Superior temporal gyrus (tissue), 1 donor: ENCODE measurements at regions not wholly inside any gene's neighbourhood (a gene's known extent, or its start where the extent isn't known, plus 50 kb on each side); places are given as distances from the start of the nearest gene placed in this dataset.

Source experiments
- DNase-seq: peaks from one replicate; pipeline ENCODE4 v3.0.0-alpha.2; 2016; ENCODE audit errors: extremely low spot score

DNA sequence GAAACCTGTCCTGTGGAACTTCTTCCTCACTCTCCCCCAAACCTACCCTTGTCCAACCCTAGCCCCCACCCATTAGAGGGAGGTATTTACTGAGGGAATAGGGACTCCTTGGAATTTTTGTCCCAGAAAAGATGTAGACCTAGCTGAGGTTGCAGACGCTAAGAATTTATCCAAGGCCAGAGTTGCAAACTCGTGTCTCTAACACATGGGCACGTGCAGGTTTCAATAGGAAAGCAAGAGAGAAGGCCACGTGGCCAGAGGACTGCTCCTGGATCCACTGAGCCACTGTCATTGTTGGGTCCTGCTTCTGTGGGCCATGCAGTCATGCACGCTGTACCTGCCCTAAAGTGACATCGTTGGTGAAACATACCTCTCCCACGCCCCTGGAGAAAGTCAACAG lies 243.4 kb upstream of the KCNG1 start:
- no peak for DNase-seq

DNA sequence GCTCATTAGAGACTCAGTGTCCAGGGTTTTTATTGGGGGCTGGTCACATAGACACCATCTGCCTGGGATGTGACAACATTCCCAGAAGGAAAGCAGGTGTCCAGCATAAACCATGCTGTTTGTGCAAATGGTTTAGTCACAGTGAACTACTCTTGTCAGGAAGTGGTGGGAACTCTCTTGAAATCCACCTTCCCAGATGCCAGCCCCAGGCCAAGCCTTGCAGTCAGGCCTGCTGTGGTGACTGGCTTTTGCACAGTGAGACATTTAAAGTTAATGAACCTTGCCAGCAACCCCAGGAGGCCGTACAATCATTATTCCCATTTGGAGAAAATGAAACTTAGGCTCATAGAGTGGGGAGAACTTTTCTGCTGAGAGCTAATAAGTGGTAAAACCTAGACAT lies 242.5 kb upstream of the KCNG1 start:
- no peak for DNase-seq

DNA sequence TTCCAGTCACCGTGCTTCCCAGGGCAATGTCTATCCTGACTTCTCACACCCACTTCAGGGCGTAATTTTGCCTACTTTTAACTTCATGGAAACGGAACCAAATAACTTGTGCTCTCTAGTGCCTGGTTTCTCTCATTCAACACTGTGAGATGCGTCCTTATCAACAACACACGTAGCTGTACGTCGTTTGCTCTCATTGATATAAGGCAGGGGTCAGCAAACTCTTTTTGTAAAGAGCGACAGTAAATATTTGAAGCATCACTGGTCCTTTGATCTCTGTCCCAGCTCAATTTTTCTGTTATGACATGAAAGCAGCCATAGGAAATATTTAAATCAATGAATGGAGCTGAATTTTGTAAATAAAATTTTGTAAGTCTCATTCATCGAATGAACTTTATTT lies 239.3 kb upstream of the KCNG1 start:
- DNase-seq: no peak

DNA sequence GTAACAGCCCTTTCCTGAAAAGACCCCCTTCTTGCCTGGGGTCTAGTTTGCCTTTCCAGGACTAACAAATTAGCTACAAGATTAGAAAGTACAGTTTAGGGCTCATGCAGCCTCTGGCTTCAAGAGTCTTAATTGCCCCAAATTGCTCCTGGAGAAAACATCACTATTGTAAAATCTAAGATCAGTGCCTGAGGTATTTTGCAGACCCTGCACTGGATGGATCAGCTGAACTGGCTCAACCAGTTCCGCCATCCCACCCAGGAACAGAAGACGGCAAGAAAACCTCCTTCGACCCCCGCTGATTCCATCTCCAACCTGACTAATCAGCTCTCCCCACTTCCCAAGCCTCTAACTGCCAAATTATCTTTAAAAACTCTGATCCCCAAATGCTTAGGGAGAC lies 236.5 kb upstream of the KCNG1 start:
- DNase-seq: no peak

DNA sequence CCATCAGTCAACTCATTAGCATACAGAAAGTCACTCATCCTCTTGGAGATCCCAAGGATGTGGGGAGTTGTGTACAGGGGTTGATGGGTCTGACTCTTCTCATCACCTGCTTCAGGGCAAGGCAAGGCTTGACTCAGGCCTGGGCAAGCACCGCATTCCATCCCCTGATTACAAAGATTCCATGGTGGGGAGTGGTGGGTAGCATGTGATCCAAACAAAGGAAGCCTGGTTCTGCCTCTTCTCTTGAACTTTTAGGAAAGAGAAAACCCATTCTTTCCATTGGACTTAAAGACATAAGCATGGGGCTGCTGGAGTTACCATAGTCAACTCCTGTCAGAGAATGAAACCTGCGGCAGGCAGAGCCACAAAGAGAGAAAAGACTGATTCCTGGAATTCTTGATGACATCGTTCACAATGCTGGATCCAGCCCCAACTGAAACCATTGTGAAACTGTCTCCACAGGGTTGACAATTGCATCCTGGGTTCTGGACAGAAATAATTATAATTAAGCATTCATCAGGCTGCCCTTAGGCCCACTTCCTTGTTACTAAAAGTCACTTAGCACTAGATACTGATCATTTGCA lies 235.8 kb upstream of the KCNG1 start:
- DNase-seq: no peak

DNA sequence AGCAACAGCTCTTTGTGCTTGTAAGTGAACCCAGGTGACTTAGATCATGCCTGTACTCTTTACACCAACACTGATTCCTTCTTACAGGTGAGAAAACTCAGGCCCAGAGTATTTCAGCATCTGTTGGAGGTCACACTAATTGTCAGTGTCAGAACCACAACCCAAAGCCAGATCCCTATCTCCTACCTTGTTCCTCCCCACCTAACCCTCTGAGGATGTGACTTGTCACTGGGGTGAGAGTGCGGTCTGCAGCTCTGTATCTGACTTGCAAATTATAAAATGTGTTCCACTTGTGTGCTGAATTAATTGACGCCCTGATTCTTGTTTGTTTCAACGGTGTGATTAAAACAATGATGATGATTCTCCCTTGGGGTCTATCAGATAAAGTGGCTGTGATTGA lies 232.5 kb upstream of the KCNG1 start:
- no peak for DNase-seq

DNA sequence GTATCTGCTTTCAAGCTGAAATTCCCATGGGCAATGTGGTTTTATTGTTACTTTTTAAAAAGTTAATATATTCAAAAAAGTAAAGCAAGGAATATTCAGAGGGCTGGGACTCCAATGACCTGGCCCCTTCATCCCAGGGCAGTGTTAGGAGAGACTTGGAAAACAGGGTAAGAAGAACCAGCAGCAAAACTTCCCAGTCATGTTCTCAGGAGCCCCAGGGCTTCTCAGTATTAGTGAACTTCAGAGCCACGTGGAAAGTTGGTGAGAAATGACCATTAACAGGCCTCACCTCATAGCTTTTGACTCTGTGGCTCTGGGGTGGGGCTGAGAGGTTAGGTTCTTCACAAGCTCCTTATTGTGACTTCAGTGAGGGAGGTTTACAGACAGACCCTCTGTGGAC lies 230.4 kb upstream of the KCNG1 start:
- no peak for DNase-seq

DNA sequence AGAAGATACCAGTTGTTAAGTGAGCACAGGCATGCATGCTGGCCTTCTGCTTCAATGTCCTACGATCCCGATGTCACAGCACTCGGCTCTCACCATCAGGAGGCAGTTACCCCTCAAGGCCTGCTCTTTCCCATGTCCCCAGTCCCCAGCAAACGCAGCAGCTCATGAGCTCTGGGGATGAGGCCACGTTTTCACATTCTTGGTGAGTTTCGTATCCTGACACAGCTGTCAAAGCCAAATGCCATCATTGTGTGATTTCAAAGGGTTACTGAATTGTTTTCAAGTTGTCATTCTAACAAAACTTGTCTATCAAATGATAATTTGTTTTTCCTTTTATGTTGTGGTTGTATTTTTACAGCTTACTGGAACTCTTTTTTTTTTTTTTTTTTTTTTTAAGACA lies 226.9 kb upstream of the KCNG1 start:
- no peak for DNase-seq

DNA sequence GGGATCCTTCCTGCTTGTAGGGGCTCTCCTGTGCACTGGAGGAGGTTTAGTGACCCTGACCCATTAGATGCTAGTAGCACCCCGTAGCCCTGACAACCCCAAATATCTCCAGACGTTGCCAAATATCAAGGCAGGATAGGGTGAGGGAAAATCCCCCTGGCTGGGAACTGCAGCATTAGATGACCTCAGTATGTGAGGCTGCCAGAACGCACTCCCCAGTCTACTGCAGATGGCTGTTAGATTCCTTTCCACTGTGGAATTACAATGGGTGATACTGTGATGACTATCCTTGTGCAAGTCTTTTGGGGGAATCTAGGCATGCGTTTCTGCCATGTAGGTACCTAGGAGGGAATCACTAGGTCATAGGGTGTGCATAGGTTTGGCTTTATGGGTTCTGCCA lies 226.3 kb upstream of the KCNG1 start:
- peak; percentile 10 for DNase-seq

DNA sequence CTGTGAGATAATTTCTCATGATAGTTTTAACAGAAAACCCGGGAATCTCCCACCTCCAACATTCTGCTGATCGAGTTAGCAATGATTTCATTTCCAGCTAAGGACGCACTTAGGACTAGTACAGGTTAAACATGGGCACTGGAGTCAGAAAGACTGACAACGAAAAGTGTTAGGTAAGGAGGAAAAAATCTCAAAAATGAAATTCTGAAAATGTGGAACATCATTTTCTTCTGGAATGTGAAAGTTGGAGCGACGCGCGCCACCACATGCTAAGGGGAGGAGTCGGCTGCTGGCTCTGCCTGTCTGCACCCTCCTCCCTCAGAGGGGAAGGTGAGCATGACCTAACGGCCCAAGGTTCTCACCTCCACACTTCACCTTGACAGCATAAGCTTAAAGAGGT lies 221.6 kb upstream of the KCNG1 start:
- no peak for DNase-seq

DNA sequence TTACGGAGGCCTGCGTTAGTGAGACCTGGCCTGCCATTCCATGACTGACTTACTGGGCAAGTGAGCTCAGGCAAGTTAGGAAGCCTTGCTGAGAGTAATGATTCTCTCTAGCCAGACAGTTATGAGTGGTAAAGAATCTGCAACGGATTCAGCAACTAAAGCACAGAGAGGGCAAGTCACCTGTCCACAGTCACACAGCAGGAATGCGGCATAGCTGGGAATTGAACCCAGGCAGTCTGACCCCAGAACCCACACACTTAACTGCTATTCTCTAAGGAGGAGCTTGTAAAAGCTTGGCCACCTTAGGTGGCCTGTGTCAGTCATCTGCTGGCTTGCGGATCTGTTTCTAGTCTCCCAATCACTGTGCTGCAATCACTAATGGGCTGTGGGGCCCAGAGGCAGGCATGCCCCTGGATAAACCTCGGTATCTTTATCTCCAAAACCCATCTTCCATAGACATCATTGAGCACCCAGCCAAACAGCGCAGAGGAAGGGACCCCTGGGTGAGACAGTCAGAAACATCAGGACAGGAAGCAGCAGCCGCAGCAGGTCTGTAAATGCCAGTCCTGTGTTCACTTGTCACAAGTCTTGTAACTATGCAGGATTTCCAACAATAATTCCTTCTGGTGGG lies 215.9 kb upstream of the KCNG1 start:
- DNase-seq: no peak

DNA sequence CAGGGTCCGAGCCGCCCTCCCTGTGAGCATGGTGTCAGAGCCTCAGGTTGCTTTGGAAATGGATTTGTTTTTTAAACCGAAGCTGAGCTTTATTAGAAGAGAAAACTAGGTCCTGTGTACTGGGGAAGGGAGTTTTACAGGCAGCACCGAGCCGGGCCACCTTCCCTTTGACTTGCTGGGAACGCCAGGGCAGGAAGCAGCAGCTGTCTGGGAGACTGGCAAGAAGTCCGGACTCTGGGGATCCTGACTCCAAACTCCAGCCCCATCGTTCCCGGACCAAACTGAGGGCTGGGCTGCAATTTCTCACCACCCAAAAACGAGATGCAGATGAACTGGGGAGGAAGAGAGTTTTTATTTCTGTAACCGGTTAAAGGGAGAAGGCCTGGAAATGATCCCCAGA lies 214.9 kb upstream of the KCNG1 start:
- DNase-seq: no peak

DNA sequence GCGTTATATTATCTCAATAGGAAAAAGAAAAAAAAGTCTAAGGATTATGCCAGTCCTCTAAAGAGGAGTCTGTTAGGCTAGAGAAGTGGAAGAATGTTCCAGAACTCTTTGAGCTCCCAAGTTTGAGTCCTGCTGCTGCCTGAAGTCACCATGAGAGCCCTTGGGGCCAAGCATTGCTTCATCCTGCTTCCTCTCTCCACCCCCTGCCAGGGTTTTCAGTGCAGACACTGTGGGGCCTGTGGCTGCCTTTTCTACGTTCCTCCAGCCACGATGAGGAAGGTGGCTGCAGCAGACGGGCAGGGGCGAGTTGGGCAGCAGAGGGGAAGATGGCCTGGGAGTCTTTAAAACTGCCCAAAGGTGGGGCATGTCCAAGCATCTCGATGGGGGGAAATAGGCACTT lies 214.4 kb upstream of the KCNG1 start:
- no peak for DNase-seq

DNA sequence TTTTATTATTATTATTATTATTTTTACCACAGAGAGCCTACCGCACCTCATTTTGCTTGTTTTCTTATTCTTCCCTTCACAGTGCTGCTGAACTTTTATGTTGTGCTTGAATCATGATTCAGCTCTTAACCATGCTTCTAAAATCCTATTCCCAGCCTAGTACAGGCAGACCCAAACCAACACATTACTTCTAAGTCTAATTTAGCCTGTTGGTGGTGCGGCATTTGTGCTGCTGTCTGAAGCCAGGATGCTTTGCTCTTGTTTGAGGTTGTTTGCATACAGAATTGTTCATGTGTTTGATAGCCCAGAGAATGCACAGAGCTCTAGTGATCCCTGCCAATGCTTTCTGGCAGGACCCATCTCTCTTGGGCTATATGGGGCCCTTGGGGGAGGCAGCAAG lies 213.5 kb upstream of the KCNG1 start:
- DNase-seq: no peak

DNA sequence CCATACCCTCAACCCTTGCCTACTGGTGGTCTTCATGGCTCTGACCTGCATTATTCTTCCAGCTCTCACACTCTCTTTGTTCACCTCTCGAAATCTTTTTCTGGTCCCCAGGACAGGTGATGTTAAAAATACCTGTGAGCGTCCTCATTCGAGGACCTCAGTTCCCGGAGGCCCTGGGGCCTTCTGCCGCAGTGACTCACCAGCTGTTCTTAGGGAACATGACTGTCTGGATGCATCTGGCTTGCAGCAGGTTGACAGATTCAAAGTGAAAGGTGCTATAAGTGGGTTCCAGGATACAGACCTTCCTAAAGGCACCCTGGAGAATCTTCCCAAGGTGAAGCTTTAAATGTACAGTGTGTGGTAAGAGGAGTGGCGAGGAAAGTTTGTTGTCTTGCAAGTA lies 210.4 kb upstream of the KCNG1 start:
- DNase-seq: no peak

DNA sequence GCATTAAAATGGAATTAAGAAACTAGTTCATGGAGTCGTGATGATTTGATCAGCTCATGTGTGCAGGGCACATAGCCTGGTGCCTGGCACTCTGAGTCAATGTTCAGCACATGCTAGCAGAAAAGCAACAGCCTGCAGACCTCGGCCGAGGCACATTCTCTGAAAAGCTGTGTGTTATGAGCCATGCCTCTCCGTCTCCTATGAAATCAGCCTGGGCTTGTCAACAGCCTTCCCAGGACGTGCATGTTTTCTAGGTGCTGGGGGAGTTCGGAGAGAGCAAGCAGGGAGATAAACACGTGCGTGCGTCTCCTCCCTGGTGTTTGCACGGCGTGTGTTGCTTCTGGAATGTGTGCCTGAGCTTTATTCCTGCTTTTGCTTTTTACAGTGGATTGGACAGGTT lies 207.8 kb upstream of the KCNG1 start:
- DNase-seq: no peak

DNA sequence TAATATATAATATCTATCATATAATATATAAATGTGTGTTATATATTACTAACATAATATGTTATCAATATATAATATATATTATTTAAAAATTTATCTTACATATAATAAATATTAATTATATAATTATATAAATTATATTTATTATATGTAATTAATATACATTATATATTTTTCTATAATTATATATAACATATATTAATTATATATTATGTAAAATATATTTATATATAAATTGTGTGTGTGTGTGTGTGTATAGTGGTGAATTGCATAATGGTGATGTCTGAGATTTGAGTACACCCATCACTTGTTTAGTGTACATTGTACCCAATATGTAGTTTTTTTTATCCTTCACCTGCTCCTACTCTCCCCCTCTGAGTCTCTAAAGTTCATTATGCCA lies 205.9 kb upstream of the KCNG1 start:
- DNase-seq: no peak

DNA sequence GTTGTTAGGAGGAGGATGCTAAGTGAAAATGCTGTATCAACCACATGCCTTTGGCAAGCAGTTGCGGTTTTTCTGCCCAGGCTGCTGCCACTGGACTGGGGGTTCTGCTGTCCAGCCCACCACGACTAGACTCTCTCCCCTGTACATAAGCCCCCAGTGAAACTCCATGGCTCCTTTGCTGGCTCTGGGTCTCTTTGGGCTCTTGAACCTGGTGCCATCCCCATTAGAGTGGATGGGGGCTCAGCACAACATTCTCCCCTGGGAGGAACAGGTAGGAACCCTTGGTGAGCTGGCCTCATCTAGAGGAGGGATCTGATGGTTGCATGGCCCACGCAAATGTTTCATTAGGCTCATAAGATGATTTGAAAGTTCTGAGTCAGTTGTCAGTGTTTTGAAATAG lies 204.8 kb upstream of the KCNG1 start:
- no peak for DNase-seq

DNA sequence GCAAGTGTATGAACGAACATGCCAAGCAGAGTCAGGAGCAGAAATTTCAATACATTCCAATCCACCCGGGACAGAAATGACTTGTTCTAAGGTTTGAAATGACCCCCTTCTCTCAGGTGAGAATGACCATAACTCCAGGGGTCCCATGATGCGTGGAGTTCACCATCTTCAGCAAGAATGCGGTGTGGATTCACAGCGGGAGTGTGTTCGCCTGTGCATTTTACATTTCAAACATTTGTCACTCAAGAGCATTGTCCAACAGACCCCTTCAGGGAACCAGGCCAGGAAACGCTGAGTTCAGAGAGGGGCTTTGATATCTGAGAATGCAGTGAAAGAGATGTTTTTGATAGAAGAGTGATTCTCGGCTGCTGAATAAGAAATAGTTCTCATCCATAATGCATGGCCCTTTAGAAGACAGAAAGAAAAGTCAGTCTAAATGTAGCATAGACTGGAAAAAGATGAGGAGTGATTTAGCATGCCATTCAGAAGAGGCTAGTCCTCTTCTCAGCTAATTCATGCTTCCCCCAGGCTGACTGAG lies 200.3 kb upstream of the KCNG1 start:
- DNase-seq: no peak

DNA sequence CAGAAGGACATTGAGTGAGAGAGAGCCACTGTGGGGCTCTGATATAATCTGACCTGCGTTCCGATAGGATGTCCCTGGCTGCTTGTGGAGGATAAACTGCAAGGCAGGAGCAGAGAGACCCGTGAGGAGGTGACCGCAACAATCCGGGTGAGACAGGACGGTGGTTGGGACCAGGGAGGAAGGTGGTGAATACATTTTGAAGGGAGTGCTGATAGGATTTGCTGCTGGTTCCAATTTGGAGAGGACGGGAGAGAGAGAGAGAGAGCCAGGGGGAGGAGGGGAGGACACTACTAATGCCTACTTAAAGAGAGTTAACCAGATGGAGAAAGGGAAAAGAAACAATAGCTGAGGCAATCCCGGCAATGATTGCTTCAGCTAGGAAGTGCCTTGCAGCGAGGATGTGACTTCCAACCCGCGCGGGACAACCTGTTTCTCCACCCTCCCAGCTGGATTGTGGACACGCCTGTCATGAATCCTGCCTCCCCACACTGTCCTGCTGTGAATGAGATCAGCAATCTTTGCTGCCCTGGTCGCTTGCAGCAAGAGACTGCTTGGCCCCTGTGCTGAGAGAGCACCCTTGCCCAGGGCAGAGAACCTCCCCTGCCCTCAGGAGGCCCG lies 199.0 kb upstream of the KCNG1 start:
- no peak for DNase-seq

DNA sequence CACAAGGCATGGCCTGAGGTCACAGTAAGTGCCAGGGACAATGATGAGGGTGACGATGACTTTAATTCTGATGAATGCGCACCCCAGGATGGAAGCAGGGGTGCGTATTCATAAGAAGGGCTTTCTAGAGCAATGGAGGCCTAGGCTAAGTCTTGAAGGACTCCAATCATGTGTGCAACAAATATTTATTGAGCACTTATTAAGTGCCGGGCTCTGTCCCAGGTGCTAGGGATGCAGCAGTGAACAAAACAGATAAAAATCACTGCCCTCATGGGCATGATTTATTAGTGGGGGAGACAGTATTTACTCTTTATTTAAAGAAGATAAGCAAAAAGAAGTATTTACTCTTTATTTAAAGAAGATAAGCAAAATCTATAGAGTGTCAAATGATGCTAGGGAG lies 198.2 kb upstream of the KCNG1 start:
- DNase-seq: no peak

DNA sequence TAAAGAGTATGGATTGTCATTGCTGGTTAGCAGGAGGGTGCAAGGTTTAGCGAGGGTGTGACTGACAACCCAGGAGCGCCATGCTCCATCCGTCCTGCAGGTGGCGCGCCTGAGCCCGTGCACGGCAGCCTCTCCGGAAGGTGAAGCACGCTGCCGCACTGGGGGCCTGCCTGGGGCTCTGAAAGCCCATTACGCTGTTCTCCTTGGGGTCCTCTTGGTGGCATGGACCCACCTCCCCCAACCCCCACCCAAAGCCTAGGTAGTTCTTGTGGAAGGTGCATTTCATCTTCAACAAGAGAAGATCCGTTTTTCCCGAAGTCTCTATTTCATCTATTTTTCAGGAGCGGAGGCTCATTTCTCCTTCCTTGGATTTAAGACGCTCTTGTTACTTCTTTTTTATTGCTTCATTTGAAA lies 197.4 kb upstream of the KCNG1 start:
- no peak for DNase-seq

DNA sequence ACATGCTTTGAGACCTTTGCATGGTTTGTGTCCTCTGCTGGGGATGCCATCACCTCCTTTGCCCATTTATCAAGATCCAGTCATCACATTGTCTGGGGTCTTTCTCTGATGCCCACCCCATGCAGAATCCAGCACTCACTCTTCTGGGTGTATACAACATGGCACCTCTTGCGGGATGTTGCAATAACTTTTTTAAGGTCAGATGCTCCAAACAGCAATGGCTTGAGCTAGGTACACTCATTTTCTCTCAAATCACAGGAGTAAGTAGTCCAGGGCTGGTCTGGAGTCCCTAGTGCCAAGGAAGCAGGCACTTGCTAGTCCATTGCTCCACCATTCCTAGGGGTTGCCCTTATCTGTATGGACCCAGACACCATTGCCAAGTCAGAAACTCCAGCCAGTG lies 196.6 kb upstream of the KCNG1 start:
- DNase-seq: no peak

DNA sequence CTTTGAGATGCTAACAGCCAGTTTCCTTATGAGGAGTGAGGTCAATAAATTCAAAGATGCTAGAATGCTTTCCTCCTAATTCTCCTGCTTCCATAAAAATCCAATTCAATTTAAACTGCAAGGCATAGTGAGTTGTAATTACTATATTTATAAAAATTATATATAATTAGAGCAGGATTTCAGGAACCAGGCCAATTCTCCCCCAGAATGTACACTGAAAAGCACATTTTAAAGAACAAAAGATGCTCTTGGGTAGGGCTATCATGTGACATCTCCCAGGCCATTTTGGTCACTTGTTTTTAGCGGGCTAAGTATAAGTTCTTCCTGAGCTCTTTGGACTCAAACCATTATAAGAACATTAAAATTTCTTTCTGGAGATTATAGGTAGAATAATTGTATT lies 195.7 kb upstream of the KCNG1 start:
- DNase-seq: no peak
